ENCODE measurements at regions not wholly inside any gene's neighbourhood (a gene's known extent, or its start where the extent isn't known, plus 50 kb on each side); places are given as distances from the start of the nearest gene placed in this dataset.
A peak's percentile ranks its signal among the peaks of the same experiment; 100 is the strongest.

DNA sequence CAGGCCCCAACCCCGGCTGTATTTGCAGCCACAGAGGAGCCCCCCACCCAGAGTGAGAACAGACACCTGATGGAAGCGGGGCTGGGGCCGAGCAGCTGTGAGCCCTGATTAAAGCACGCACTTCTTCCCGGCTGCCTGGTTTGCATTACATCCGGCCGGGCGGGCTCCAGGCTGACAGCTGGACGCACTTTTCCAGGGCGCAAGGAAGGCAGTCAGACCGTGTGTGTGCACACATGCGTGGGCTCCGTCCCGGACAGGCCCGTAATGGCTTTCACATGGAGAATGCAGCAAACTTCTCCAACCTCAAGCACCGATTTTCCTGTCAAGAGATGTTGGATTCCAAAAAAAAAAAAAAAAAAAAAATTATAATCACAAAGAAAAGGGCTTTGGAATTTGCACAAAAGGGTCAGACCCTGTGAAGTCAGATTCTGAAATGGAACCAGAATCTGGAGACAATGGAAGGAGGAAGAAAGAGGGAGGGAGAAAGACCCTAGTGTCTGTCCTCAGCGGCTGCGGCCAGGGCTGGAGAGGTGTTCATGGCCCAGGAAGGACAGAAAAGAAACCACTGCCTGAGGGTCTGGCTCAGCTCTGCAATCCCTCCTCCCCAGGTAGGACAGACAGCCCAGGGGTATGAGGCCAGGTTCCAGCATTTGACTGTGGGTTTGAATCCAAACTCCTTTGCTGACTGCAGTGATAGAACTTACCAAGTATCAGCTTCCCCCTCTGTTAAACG is 365.5 kb downstream of the MN1 start:
- peak; percentile 88 for DNase-seq

DNA sequence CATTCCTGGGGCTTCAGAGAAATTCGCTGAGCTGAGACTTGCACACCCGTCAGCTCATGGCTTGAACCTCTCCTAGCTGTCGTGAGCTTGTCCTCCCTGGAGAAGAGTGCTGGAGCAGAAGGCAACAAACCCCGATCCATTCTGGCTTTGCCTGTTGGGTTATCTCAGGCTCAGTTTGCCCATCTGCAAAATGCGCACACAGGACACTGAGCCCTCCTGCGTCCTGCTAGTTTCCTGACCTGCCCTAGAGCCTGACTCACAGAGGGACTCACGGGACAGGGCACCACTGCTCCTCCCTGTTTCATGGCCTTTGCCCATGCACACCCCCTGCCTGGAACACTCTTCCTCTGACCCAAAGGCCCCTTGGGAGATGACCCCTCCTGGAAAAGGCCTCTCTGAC is 365.0 kb downstream of the MN1 start:
- DNase-seq = no peak

DNA sequence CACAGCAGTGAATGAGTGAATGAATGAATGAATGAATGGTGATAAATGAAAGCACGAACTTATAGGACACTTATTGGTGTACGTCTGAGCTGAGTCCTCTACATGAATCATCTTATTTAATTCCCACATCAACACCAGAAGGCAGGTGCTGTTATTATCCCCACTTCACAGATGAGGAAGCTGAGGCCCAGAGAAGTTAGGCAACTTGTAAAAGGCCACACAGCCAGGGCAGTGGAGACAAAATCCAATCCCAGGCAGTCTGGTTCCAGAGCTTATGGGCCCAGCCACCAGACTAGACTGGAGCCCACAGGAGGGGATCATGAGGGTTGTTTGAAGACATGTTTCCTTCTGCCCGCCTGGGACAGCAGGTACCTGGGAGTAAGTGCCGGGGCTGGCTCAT is 364.0 kb downstream of the MN1 start:
- DNase-seq = no peak

DNA sequence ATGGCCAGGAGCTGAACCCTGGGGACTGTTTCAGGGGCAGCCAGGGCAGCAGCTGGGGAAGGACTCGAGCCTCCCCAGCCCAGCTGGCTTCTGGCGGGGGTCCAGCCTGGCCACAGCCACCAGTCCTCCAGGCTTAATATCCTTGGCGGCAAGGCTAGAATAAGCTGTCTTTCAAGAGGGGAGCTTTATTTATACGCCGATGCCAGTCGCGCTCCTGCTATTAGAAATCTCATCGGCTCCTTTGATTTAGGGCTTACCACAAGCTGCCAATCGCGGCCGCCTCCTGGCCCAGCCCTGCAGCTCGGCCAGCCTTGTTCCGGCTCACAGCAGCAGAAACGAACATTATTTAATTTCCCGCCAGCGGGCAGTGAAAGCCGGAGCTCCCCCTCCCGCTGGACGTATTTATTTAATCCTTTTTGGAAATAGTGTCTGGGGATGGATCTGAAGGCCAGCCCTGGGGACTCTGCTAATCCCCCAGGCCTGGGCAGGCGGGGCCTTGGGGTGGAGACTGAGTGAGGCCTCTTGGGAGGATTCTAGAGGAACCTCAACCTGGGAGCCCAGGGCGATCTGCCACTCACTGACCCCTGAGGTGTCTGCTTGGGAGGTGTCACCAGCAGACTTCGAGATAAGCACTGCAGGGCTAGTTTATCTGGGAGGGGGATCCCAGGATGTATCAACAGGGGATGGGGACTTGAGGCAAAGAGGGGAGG is 363.1 kb downstream of the MN1 start:
- DNase-seq = peak; percentile 62

DNA sequence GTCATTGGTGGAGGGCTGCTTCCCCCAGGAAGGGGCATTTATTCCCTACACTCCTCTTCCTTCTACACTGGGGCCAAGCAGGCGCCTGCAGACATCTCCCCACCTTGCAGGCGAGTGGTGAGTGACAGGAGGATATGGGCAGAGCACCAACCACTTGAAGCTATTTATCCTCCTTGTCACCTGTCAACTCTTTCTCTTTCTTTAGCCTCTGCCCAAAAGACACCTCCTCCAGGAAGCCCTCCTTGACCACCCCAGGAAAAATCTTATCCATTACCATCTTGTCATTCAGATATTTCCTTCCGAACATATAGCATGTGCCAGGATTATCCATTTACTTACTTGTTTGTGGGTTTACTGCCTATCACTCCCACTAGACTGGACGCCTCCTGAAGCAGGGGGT is 362.4 kb downstream of the MN1 start:
- DNase-seq = no peak

- no peak for DNase-seq
These were observed 361.2 kb downstream of the MN1 start for GRCh38 chr22:27440304-27440865.

- no peak for DNase-seq
These were observed 359.7 kb downstream of the MN1 start for GRCh38 chr22:27441706-27442475.

- DNase-seq = no peak
These were observed 358.2 kb downstream of the MN1 start for GRCh38 chr22:27443306-27443705.

GRCh38 chr22:27445881-27446280 is 355.7 kb downstream of the MN1 start:
- DNase-seq = no peak

DNA sequence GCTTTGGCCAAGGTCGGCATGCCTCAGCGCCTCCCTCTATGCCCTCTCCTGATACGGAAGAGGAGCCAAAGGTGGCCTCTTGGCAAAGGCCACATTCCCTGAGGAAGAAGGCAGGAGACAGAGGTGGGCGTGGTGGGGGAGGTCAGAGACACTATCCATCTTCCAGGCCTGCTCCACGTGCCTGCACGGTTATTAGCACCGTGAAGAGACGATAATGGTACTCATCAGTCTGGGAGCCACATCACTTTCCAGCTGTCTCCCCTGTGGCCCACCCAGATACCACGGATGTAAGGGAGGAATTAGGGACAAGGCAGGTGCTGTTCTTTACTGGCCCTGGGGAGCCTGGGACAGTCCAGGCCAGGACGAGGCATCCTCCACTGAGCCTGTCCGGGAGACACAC is 354.3 kb downstream of the MN1 start:
- no peak for DNase-seq

DNA sequence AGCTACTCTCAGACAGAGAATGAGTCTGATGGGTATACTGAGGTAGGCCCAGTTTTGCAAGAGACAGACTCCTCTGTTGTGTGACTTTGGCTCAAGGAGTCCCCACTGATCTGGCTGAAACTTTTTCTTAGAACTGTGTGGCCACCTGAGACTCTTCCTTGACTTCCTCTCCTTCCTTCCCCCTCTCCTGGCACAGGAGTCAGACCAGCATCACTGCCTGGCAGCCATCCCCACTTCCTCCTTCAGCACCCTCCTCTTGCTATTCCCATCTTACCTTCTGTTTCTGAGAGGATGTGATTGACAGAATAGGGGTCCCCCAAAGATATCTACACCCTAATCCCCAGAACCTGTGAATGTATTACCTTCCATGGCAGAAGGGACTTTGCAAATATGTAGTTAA is 351.1 kb downstream of the MN1 start:
- DNase-seq = no peak

GRCh38 chr22:27452245-27452644 is 349.3 kb downstream of the MN1 start:
- no peak for DNase-seq

- no peak for DNase-seq
These were observed 348.6 kb downstream of the MN1 start for GRCh38 chr22:27452922-27453321.

- no peak for DNase-seq
These were observed 347.8 kb downstream of the MN1 start for GRCh38 chr22:27453725-27454124.

DNA sequence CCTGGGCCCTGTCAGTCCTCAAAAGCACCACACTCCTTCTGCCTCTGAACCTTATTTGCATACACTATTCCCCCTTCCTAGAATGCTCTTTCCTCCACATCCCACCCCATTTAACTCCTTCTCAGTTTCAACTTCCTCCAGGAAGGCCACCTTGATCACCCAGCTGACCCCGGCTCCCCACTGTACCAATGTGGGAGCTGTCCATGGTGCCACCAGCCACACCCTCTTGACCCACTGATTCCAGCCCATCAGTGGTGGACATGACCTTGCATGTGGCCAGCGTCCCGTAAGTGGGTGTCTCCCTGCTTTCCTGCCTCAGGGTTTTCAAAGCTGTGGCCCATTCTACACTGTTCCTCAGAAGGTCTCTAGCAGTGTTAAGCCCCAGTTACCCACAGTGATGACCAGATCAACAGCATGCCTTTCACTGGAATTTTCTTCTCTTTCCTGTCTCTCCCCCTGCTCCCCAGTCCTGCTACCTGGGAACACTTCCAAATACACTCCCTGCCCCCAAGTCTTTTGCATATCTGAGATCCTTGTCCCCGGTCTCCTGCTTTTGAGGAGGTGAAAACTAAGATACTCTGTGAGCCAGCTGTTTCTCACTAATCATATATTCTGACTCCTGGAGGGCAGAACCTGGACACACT is 346.6 kb downstream of the MN1 start:
- DNase-seq = no peak

DNA sequence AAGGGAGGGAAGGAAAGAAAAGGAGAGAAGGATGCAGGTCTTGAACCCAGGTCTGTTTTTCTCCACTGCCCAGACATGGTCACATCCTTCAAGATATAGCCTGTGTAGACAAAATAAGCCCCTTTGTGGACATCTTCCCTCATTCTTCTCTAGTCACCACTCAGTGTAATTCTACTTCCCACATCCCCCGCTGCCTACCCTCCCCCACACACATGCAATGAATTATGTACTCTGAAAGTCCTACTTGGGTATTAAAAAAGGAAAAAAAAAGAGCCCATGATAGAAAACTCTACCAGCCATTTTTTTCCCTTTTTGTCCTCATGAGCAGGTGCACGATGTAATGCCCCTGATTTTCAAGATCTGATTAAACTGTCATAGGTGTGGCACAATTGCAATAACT is 346.0 kb downstream of the MN1 start:
- DNase-seq = no peak

DNA sequence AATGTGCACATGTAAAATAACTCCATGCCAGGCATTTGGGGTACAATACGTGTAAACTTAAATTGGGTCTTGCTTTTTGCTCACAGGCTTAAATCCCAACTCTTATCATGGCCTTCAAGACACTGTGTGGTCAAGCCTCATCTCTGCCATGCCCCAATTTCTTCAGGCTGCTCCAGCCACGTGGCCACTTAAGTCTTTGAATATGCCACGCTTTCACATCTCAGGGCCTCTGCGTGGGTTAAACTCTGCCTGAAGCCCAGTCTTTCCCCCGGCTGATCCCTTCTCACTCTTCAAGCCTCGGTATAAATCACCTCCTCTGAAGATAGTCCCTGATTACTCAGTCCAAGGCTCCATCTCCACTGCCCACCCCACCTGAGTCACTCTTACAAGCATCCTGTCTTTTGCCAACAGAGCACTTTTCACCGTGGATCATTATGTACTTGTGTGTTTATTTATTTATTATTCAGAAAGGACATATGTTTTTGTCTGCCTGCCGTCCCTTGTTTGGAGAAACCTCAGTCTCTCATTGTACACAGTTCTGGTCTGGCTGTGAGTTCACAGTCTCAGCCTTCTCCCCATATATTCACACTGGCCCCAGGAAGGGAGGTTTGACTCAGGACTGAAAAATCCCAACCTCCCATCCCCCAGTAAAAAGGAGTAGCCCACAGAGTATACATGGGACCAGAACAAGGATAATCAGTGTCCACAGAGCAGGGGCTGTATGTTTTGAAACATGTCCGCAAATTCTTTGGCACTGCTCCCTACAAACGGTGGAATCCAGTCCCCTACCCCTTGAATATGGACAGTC is 344.7 kb downstream of the MN1 start:
- DNase-seq = no peak

DNA sequence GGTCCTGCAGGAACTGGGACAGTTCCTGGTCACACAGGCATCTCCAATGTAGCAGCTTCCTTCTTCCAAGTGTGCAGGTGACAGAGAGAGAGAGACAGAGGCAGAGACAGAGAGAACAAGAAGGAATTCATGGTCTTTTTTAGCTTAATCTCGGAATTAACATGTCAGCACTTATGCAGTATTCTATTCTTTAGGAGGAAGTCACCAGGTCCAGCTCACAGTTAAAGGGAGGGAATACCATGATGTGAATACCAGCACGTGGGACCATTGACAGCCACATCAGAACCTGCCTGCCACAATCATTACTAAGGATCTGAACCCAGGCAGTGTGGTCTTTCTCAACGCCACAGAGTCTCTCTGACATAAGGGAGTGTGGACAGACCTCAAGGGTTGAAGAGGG is 341.6 kb downstream of the MN1 start:
- no peak for DNase-seq

- peak; percentile 82 for DNase-seq
These were observed 340.8 kb downstream of the MN1 start for GRCh38 chr22:27460591-27461347.

GRCh38 chr22:27461470-27461869 is 340.1 kb downstream of the MN1 start:
- DNase-seq = no peak

DNA sequence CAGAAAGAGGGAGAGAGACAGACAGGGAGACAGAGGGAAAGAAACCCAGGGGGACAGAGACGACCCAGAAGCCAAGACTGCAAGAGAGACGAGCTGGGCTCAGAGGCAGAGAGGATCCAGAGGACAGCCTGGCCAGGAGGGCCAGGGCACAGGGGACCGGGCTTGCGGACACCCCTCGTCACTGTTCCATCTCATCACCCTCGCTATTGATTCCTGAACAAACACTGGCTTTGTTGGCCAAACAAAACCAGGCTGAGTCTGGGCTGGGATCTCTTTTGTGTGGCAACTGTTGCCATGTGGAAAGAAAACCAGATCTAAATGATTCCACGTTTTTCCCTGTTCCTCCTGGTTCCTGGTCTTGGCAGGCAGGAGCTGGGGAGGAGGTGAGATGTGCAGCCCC is 339.4 kb downstream of the MN1 start:
- DNase-seq = no peak

Measured in hindlimb muscle (tissue), 1 donor.